IMR-90 (cell line): ENCODE measurements at regions not wholly inside any gene's neighbourhood (a gene's known extent, or its start where the extent isn't known, plus 50 kb on each side); places are given as distances from the start of the nearest gene placed in this dataset.

Experiments used
- ATAC-seq: fragments of 200-7000 bp; cut with Tn5 transposase; 2 replicates; pipeline ENCODE4 v1.9.1; 2020; ENCODE audit warnings: low read depth, mild to moderate bottlenecking, moderate library complexity
- BruUV-seq: library from RNA; stranded (reverse); fragments of 400-500 nt; replicated peaks from 2 replicates; lab custom pipeline; 2021; lab: Mats Ljungman, UMichigan
- CTCF ChIA-PET: fragments of 300-600 bp; formaldehyde crosslinking; extraction: SDS; loops from one replicate; lab custom pipeline; 2021; ENCODE audit warnings: antibody characterized with exemption; lab: Yijun Ruan, JAX
- POLR2A ChIA-PET: fragments of 300-600 bp; sonication (Branson Sonifier 250); formaldehyde crosslinking; loops from one replicate; lab custom pipeline; 2022; ENCODE audit warnings: antibody characterized with exemption; ENCODE audit not compliant: unreplicated experiment; lab: Charles Lee
- DNase-seq: peaks from one replicate; pipeline ENCODE4 v3.0.0; 2013
- H2AFZ ChIP-seq: replicated peaks from 2 replicates; pipeline ENCODE3; 2013; ENCODE audit warnings: low read length, mild to moderate bottlenecking; ENCODE audit not compliant: poor library complexity
- H2AK5ac ChIP-seq: 2 replicates; pipeline ENCODE4 v1.6.1; 2013; ENCODE audit warnings: low read depth, low read length, inconsistent platforms
- H2AK9ac ChIP-seq: replicated peaks from 2 replicates; pipeline ENCODE3; 2013; ENCODE audit warnings: mild to moderate bottlenecking, low read depth, low read length, moderate library complexity; ENCODE audit not compliant: poor library complexity
- H2BK120ac ChIP-seq: 2 replicates; pipeline ENCODE4 v1.6.1; 2013; ENCODE audit warnings: low read depth, low read length, inconsistent platforms
- H2BK15ac ChIP-seq: 3 replicates; pipeline ENCODE4 v1.6.1; 2013; ENCODE audit warnings: low read depth, low read length, inconsistent platforms
- H2BK20ac ChIP-seq: 2 replicates; pipeline ENCODE4 v1.6.1; 2013; ENCODE audit warnings: low read depth, mild to moderate bottlenecking, inconsistent platforms, low read length, moderate library complexity
- H2BK5ac ChIP-seq: 2 replicates; pipeline ENCODE4 v1.6.1; 2013; ENCODE audit warnings: mild to moderate bottlenecking, low read depth, low read length, inconsistent platforms; ENCODE audit not compliant: poor library complexity, severe bottlenecking
- H3K14ac ChIP-seq: replicated peaks from 2 replicates; pipeline ENCODE4 v1.6.1; 2013; ENCODE audit warnings: low read depth, low read length, inconsistent platforms
- H3K18ac ChIP-seq: 2 replicates; pipeline ENCODE4 v1.6.1; 2013; ENCODE audit warnings: low read depth, low read length, control low read depth
- H3K23ac ChIP-seq: 2 replicates; pipeline ENCODE4 v1.6.1; 2013; ENCODE audit warnings: low read depth, low read length, inconsistent platforms
- H3K27ac ChIP-seq: 2 replicates; pipeline ENCODE4 v1.5.1; 2013; ENCODE audit warnings: mild to moderate bottlenecking, control low read depth, low read length; ENCODE audit not compliant: insufficient read depth
- H3K27me3 ChIP-seq: 2 replicates; pipeline ENCODE4 v1.6.1; 2013; ENCODE audit warnings: low read length; ENCODE audit not compliant: control insufficient read depth, insufficient read depth
- H3K36me3 ChIP-seq: 2 replicates; pipeline ENCODE4 v1.6.1; 2013; ENCODE audit warnings: low read length, mixed read lengths; ENCODE audit not compliant: control insufficient read depth, insufficient read depth
- H3K4ac ChIP-seq: 2 replicates; pipeline ENCODE4 v1.6.1; 2013; ENCODE audit warnings: low read depth, low read length, inconsistent platforms
- H3K4me1 ChIP-seq: 2 replicates; pipeline ENCODE4 v1.6.1; 2013; ENCODE audit warnings: low read length, mixed read lengths; ENCODE audit not compliant: control insufficient read depth, insufficient read depth
- H3K4me2 ChIP-seq: 2 replicates; pipeline ENCODE4 v1.6.1; 2013; ENCODE audit warnings: low read depth, mild to moderate bottlenecking, control low read depth, low read length, moderate library complexity
- H3K4me3 ChIP-seq: 2 replicates; pipeline ENCODE4 v1.5.1; 2013; ENCODE audit warnings: low read depth, mild to moderate bottlenecking, control low read depth, low read length, moderate library complexity; ENCODE audit not compliant: insufficient read depth
- H3K56ac ChIP-seq: 2 replicates; pipeline ENCODE4 v1.6.1; 2013; ENCODE audit warnings: low read length, inconsistent platforms; ENCODE audit not compliant: insufficient read depth; ENCODE audit errors: extremely low read depth
- H3K79me1 ChIP-seq, 2 experiments: 2 replicates each; pipeline ENCODE4 v1.6.1; 2013; ENCODE audit warnings: low read length in 2 of 2, inconsistent platforms in 1 of 2, low read depth in 1 of 2
- H3K9ac ChIP-seq: 2 replicates; pipeline ENCODE4 v1.6.1; 2013; ENCODE audit warnings: low read depth, low read length, control low read depth
- H3K9me1 ChIP-seq: 2 replicates; pipeline ENCODE4 v1.6.1; 2013; ENCODE audit warnings: low read length, inconsistent platforms; ENCODE audit not compliant: insufficient read depth
- H3K9me3 ChIP-seq: 2 replicates; pipeline ENCODE4 v1.6.1; 2013; ENCODE audit warnings: low read length; ENCODE audit not compliant: control insufficient read depth, insufficient read depth
- H4K20me1 ChIP-seq: 2 replicates; pipeline ENCODE4 v1.6.1; 2013; ENCODE audit warnings: low read length, inconsistent platforms; ENCODE audit not compliant: insufficient read depth
- H4K5ac ChIP-seq: 2 replicates; pipeline ENCODE4 v1.6.1; 2013; ENCODE audit warnings: mild to moderate bottlenecking, low read depth, low read length, control low read depth
- H4K8ac ChIP-seq, 2 experiments: 2 replicates each; pipeline ENCODE4 v1.6.1; 2013; ENCODE audit warnings: low read depth in 2 of 2, low read length in 2 of 2, control low read depth in 1 of 2, inconsistent platforms in 1 of 2
- H4K91ac ChIP-seq: 2 replicates; pipeline ENCODE4 v1.6.1; 2013; ENCODE audit warnings: low read depth, low read length, inconsistent platforms; ENCODE audit not compliant: insufficient read depth
- BHLHE40 ChIP-seq: fragments of 150-350 bp; IDR thresholded peaks from 2 replicates; pipeline ENCODE4 v1.6.1; 2016; ENCODE audit warnings: mild to moderate bottlenecking, low read depth, low read length
- FOS ChIP-seq: fragments of 150-350 bp; IDR thresholded peaks from 2 replicates; pipeline ENCODE4 v1.6.1; 2016; ENCODE audit warnings: low read depth, low read length
- POLR2A ChIP-seq: IDR thresholded peaks from 2 replicates; pipeline ENCODE4 v1.6.1; 2012; ENCODE audit warnings: mild to moderate bottlenecking, low read depth, low read length
- RFX5 ChIP-seq: IDR thresholded peaks from 2 replicates; pipeline ENCODE4 v1.8.0; 2012; ENCODE audit warnings: low read depth, mild to moderate bottlenecking, low read length, moderate library complexity
- SMC3 ChIP-seq: fragments of 150-350 bp; IDR thresholded peaks from 2 replicates; pipeline ENCODE4 v1.6.1; 2016; ENCODE audit warnings: low read depth, mild to moderate bottlenecking, antibody characterized with exemption, low read length, moderate library complexity
- WGBS, 2 experiments: methylation state at CpG; one replicate each; pipeline versions ENCODE4 v1.1.5 to v1.1.7; 2013; ENCODE audit warnings: missing lambda C conversion rate in 2 of 2; ENCODE audit not compliant: insufficient read length in 1 of 2; ENCODE audit errors: extremely low coverage in 2 of 2; 5-methylcytosine and 5-hydroxymethylcytosine counted together
- dilution Hi-C: fragments of 300-500 bp; cut with HindIII; formaldehyde crosslinking; loops from one replicate; pipeline ENCODE4 v1.14.3; 2018; ENCODE audit warnings: low sequenced_read_pairs; ENCODE audit not compliant: unreplicated experiment
- in situ Hi-C: fragments of 300-500 bp; cut with MboI; formaldehyde crosslinking; loops from 3 replicates; pipeline ENCODE4 v1.14.3; 2019; ENCODE audit warnings: low sequenced_read_pairs, inconsistent platforms, mixed read lengths
- intact Hi-C: fragments of 100-400 bp; cut with micrococcal nuclease; formaldehyde crosslinking; loops from 2 replicates; pipeline ENCODE4 v1.10.0; 2022

- Histone ChIP-seq H2AK9ac (no peak overlapping the region), H2AFZ (no peak overlapping the region), H2BK15ac (no peak overlapping the region), H2BK20ac (no peak overlapping the region), H2AK5ac (no peak overlapping the region), H3K4me1 (no peaks in the 10 kb centered on the region), H3K23ac (no peak overlapping the region), H2BK5ac (no peak overlapping the region), H3K27ac (no peak overlapping the region), H3K9me1 (no peaks in the 10 kb centered on the region), H3K9ac (no peak overlapping the region), H3K18ac (no peak overlapping the region), H3K36me3 (no peaks in the 10 kb centered on the region), H3K9me3 (no peaks in the 10 kb centered on the region), H3K27me3 (no peaks in the 10 kb centered on the region), H4K8ac (no peak overlapping the region), H3K14ac (no peak overlapping the region), H3K4me2 (no peak overlapping the region), H4K5ac (no peak overlapping the region), H3K4me3 (no peak overlapping the region), H4K91ac (no peak overlapping the region), H4K20me1 (no peaks in the 10 kb centered on the region; the same call in 1 of the 2 replicates), H3K79me1 (no peaks in the 10 kb centered on the region), H3K56ac (no peak overlapping the region), H3K4ac (no peak overlapping the region), H2BK120ac (no peak overlapping the region)
- no peak for TF ChIP-seq BHLHE40
- TF ChIP-seq SMC3 = no peak
- no peak for TF ChIP-seq RFX5
- TF ChIP-seq POLR2A = no peak
- no peak for TF ChIP-seq FOS
- BruUV-seq = no TSS peak
- dilution Hi-C loops = no loop called here
- DNase-seq (no peak), ATAC-seq (no peak)
- WGBS, 2 experiments = 100% methylated on average over 1 of the region's 4 CpGs; no CpG with 5 or more reads in 1 of the 2 experiments
- CTCF ChIA-PET = no interaction called here
- in situ Hi-C loops = no loop called here
- intact Hi-C loops = no loop called here
- POLR2A ChIA-PET = no interaction called here
Measured at GRCh38 chr20:24124003-24124402, 135.4 kb upstream of the GGTLC1 start.
